A549 (cell line): ENCODE measurements at regions not wholly inside any gene's neighbourhood (a gene's known extent, or its start where the extent isn't known, plus 50 kb on each side); places are given as distances from the start of the nearest gene placed in this dataset.

Experiments used
- CHD2 ChIP-seq: fragments of 150-350 bp; IDR thresholded peaks from 2 replicates; pipeline ENCODE4 v1.6.1; 2014; ENCODE audit warnings: low read length; ENCODE audit not compliant: partially characterized antibody
- JUNB ChIP-seq: fragments of >200 bp; sonication (Bioruptor Twin); formaldehyde crosslinking; IDR thresholded peaks from 2 replicates; pipeline ENCODE4 v1.6.1; 2016
- MYC ChIP-seq: IDR thresholded peaks from 2 replicates; pipeline ENCODE4 v1.6.1; 2012; ENCODE audit warnings: mild to moderate bottlenecking, inconsistent platforms, low read length, improper control_type of control experiment, borderline replicate concordance
- PBX3 ChIP-seq: IDR thresholded peaks from 2 replicates; pipeline ENCODE4 v1.6.1; 2012
- POLR2A ChIP-seq: IDR thresholded peaks from 2 replicates; pipeline ENCODE4 v1.6.1; 2012; ENCODE audit warnings: mild to moderate bottlenecking, low read length
- RAD21 ChIP-seq, 2 experiments: fragments of >200 bp in 1 of 2; sonication (Bioruptor Twin) in 1 of 2; formaldehyde crosslinking in 1 of 2; IDR thresholded peaks in 1 of 2; conservative IDR thresholded peaks in 1 of 2; 2 replicates in 1 of 2; 3 replicates in 1 of 2; pipeline ENCODE4 v1.6.1; 2012 to 2018; ENCODE audit warnings: inconsistent platforms in 1 of 2
- TP53 ChIP-seq: fragments of 250-450 bp; sonication (Bioruptor Pico); IDR thresholded peaks from 2 replicates; pipeline ENCODE4 v1.5.0; 2021; ENCODE audit warnings: mild to moderate bottlenecking, moderate library complexity
- USF2 ChIP-seq: fragments of 450-650 bp; IDR thresholded peaks from 2 replicates; pipeline ENCODE4 v1.6.1; 2014; ENCODE audit warnings: antibody characterized with exemption
- ZC3H11A ChIP-seq: fragments of 450-650 bp; IDR thresholded peaks from 2 replicates; pipeline ENCODE4 v1.6.1; 2014; ENCODE audit warnings: antibody characterized with exemption, mild to moderate bottlenecking
- TF ChIP-seq, protein P1 (sequence below): fragments of >200 bp; sonication (Bioruptor Twin); formaldehyde crosslinking; IDR thresholded peaks from 3 replicates; pipeline ENCODE4 v1.5.1; 2016
- TF ChIP-seq, protein P2 (sequence below): IDR thresholded peaks from 2 replicates; pipeline ENCODE4 v1.6.1; 2012
- TF ChIP-seq, protein P3 (sequence below): fragments of 200-600 bp; sonication (generic); IDR thresholded peaks from 2 replicates; pipeline ENCODE4 v1.6.1; 2016; ENCODE audit warnings: antibody characterized with exemption, mild to moderate bottlenecking, moderate library complexity

GRCh38 chr13:111629016-111629415, 308.6 kb downstream of the TEX29 start:
- TF ChIP-seq, protein P1, sequence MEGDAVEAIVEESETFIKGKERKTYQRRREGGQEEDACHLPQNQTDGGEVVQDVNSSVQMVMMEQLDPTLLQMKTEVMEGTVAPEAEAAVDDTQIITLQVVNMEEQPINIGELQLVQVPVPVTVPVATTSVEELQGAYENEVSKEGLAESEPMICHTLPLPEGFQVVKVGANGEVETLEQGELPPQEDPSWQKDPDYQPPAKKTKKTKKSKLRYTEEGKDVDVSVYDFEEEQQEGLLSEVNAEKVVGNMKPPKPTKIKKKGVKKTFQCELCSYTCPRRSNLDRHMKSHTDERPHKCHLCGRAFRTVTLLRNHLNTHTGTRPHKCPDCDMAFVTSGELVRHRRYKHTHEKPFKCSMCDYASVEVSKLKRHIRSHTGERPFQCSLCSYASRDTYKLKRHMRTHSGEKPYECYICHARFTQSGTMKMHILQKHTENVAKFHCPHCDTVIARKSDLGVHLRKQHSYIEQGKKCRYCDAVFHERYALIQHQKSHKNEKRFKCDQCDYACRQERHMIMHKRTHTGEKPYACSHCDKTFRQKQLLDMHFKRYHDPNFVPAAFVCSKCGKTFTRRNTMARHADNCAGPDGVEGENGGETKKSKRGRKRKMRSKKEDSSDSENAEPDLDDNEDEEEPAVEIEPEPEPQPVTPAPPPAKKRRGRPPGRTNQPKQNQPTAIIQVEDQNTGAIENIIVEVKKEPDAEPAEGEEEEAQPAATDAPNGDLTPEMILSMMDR, result no peak
- TF ChIP-seq, protein P2, sequence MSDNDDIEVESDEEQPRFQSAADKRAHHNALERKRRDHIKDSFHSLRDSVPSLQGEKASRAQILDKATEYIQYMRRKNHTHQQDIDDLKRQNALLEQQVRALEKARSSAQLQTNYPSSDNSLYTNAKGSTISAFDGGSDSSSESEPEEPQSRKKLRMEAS, result no peak
- no peak for TF ChIP-seq POLR2A
- TF ChIP-seq USF2, result no peak
- no peak for TF ChIP-seq CHD2
- no peak for TF ChIP-seq RAD21 (conservative IDR thresholded peaks at IDR 0.05 in 1 of 2, IDR thresholded peaks at IDR 0.05 in 1 of 2)
- TF ChIP-seq PBX3, result no peak
- TF ChIP-seq, protein P3, sequence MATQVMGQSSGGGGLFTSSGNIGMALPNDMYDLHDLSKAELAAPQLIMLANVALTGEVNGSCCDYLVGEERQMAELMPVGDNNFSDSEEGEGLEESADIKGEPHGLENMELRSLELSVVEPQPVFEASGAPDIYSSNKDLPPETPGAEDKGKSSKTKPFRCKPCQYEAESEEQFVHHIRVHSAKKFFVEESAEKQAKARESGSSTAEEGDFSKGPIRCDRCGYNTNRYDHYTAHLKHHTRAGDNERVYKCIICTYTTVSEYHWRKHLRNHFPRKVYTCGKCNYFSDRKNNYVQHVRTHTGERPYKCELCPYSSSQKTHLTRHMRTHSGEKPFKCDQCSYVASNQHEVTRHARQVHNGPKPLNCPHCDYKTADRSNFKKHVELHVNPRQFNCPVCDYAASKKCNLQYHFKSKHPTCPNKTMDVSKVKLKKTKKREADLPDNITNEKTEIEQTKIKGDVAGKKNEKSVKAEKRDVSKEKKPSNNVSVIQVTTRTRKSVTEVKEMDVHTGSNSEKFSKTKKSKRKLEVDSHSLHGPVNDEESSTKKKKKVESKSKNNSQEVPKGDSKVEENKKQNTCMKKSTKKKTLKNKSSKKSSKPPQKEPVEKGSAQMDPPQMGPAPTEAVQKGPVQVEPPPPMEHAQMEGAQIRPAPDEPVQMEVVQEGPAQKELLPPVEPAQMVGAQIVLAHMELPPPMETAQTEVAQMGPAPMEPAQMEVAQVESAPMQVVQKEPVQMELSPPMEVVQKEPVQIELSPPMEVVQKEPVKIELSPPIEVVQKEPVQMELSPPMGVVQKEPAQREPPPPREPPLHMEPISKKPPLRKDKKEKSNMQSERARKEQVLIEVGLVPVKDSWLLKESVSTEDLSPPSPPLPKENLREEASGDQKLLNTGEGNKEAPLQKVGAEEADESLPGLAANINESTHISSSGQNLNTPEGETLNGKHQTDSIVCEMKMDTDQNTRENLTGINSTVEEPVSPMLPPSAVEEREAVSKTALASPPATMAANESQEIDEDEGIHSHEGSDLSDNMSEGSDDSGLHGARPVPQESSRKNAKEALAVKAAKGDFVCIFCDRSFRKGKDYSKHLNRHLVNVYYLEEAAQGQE, result no peak
- no peak for TF ChIP-seq JUNB
- TF ChIP-seq MYC, result no peak
- no peak for TF ChIP-seq ZC3H11A
- TF ChIP-seq TP53 (CRISPR knock-in tag), result no peak
